H1 (cell line): ENCODE measurements at regions not wholly inside any gene's neighbourhood (a gene's known extent, or its start where the extent isn't known, plus 50 kb on each side); places are given as distances from the start of the nearest gene placed in this dataset.

Source experiments
- NANOG ChIP-seq: IDR thresholded peaks from 2 replicates; pipeline ENCODE4 v1.6.1; 2011; ENCODE audit warnings: low read length, low read depth, mild to moderate bottlenecking, inconsistent platforms; ENCODE audit not compliant: insufficient read depth, poor library complexity, severe bottlenecking
- SAP30 ChIP-seq: fragments of 300-600 bp; sonication (generic); IDR thresholded peaks from 2 replicates; pipeline ENCODE4 v1.7.1; 2012; ENCODE audit warnings: low read length, moderate library complexity, mild to moderate bottlenecking, inconsistent platforms; ENCODE audit not compliant: insufficient read depth, insufficient replicate concordance

DNA sequence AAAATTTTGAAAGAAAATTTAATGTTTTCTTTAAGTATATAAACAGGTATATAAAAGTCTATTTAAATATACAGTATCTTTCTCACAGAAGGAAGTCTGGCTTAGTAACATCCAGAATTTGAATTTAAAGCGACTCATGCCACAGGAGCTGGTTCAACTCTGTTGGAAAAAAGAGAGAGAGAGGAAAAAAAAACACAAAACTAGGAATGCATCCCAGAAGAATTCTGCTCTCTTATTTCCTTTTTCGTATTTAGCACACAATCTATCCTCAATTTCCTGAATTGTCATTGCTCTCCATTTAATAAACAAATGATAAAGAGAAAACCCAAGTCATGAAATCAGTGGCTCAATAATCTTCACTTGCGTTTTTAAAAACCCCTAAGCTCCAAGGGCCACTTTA lies 107.5 kb upstream of the SCAF8 start (continued):
- TF ChIP-seq SAP30 (no peak), NANOG (no peak)
